Adrenal gland (tissue), 5 donors: ENCODE measurements at regions not wholly inside any gene's neighbourhood (a gene's known extent, or its start where the extent isn't known, plus 50 kb on each side); places are given as distances from the start of the nearest gene placed in this dataset.

Source experiments
- POLR2A ChIP-seq, 2 donors: fragments of 450-650 bp; IDR thresholded peaks; one replicate each; pipeline ENCODE4 v1.6.1; 2017; ENCODE audit warnings: antibody characterized with exemption in 2 of 2, mild to moderate bottlenecking in 2 of 2, moderate library complexity in 1 of 2
- TF ChIP-seq, protein P1 (sequence below), 6 experiments: fragments of 450-650 bp in 4 of 6; fragments of 200-600 bp in 2 of 6; sonication (generic) in 1 of 6; IDR thresholded peaks; 1 replicate in 5 of 6; 2 replicates in 1 of 6; pipeline versions ENCODE4 v1.5.1 to v1.8.0; 2016 to 2021; ENCODE audit warnings: antibody characterized with exemption in 6 of 6, mild to moderate bottlenecking in 2 of 6, moderate library complexity in 1 of 6
- donor health status: DM: no; HTN: no; CAD: no.

DNA sequence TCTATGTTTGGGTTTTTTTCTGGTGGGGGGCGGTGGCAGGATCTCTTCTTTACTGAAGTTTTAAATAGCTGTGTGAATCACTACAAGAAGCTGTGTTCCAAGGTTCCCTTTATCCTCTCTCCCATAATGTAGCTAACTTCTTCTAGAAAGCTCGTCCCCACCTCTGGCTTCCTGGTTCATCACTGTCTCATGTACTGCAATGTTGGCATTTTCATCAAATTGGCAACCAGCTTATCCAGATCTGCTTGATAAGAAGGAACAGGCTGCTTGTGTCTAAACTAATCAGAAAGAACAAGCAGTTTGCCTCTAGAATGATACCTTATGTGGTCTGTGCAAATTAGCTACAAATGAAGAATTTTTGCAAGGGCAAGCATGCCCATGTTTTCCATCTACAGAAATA is 130.8 kb downstream of the WT1 start:
- TF ChIP-seq, protein P1, sequence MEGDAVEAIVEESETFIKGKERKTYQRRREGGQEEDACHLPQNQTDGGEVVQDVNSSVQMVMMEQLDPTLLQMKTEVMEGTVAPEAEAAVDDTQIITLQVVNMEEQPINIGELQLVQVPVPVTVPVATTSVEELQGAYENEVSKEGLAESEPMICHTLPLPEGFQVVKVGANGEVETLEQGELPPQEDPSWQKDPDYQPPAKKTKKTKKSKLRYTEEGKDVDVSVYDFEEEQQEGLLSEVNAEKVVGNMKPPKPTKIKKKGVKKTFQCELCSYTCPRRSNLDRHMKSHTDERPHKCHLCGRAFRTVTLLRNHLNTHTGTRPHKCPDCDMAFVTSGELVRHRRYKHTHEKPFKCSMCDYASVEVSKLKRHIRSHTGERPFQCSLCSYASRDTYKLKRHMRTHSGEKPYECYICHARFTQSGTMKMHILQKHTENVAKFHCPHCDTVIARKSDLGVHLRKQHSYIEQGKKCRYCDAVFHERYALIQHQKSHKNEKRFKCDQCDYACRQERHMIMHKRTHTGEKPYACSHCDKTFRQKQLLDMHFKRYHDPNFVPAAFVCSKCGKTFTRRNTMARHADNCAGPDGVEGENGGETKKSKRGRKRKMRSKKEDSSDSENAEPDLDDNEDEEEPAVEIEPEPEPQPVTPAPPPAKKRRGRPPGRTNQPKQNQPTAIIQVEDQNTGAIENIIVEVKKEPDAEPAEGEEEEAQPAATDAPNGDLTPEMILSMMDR (IDR thresholded peaks at IDR 0.05), result no peak
- TF ChIP-seq POLR2A (IDR thresholded peaks at IDR 0.05), result no peak
